HG03060 (cell line): ENCODE measurements at regions not wholly inside any gene's neighbourhood (a gene's known extent, or its start where the extent isn't known, plus 50 kb on each side); places are given as distances from the start of the nearest gene placed in this dataset.
"Not testable (repeated sequence)": the region's sequence is repeated elsewhere in the genome, so short reads cannot be mapped to it uniquely, and the experiment has no call there.

ENCODE experiments used
- ATAC-seq: cut with Tn5 transposase; IDR thresholded peaks from one replicate; pipeline ENCODE4 v1.9.1; 2021; ENCODE audit warnings: low read depth, moderate number of reproducible peaks; ENCODE audit not compliant: unreplicated experiment

- ATAC-seq, result no peak
Observed at GRCh38 chr13:46498650-46499049, 54.3 kb upstream of the LRCH1 start.

GRCh38 chr13:46496086-46496485, 56.9 kb upstream of the LRCH1 start:
- ATAC-seq, result no peak

GRCh38 chr13:46495651-46496050, 57.3 kb upstream of the LRCH1 start:
- ATAC-seq, result no peak

GRCh38 chr13:46495066-46495465, 57.9 kb upstream of the LRCH1 start:
- no peak for ATAC-seq

GRCh38 chr13:46492946-46493345, 60.0 kb upstream of the LRCH1 start:
- no peak for ATAC-seq

GRCh38 chr13:46491641-46492040, 61.3 kb upstream of the LRCH1 start:
- ATAC-seq, result no peak

GRCh38 chr13:46490713-46491112, 62.3 kb upstream of the LRCH1 start:
- ATAC-seq, result not testable (repeated sequence)

- ATAC-seq, result no peak
Observed at GRCh38 chr13:46490129-46490528, 62.8 kb upstream of the LRCH1 start.

- ATAC-seq, result no peak
Observed at GRCh38 chr13:46489586-46490023, 63.4 kb upstream of the LRCH1 start.

- ATAC-seq, result no peak
Observed at GRCh38 chr13:46487748-46488147, 65.2 kb upstream of the LRCH1 start.

GRCh38 chr13:46486270-46486669, 66.7 kb upstream of the LRCH1 start:
- ATAC-seq, result no peak

GRCh38 chr13:46484561-46484960, 68.4 kb upstream of the LRCH1 start:
- ATAC-seq, result no peak

- ATAC-seq, result no peak
Observed at GRCh38 chr13:46481166-46481565, 71.8 kb upstream of the LRCH1 start.

- ATAC-seq, result no peak
Observed at GRCh38 chr13:46480131-46480530, 72.8 kb upstream of the LRCH1 start.

GRCh38 chr13:46479691-46480090, 73.3 kb upstream of the LRCH1 start:
- no peak for ATAC-seq

- no peak for ATAC-seq
Observed at GRCh38 chr13:46479283-46479682, 73.7 kb upstream of the LRCH1 start.

- ATAC-seq, result no peak
Observed at GRCh38 chr13:46478651-46479050, 74.3 kb upstream of the LRCH1 start.

GRCh38 chr13:46476174-46476573, 76.8 kb upstream of the LRCH1 start:
- no peak for ATAC-seq

- no peak for ATAC-seq
Observed at GRCh38 chr13:46475541-46475991, 77.4 kb upstream of the LRCH1 start.

- ATAC-seq, result no peak
Observed at GRCh38 chr13:46473806-46474205, 79.2 kb upstream of the LRCH1 start.

GRCh38 chr13:46472384-46472783, 80.6 kb upstream of the LRCH1 start:
- ATAC-seq, result no peak

GRCh38 chr13:46469699-46470098, 82.6 kb upstream of the RUBCNL start:
- ATAC-seq, result not testable (repeated sequence)
